ENCODE measurements at regions not wholly inside any gene's neighbourhood (a gene's known extent, or its start where the extent isn't known, plus 50 kb on each side); places are given as distances from the start of the nearest gene placed in this dataset.
"Not testable (repeated sequence)": the region's sequence is repeated elsewhere in the genome, so short reads cannot be mapped to it uniquely, and the experiment has no call there.

DNA sequence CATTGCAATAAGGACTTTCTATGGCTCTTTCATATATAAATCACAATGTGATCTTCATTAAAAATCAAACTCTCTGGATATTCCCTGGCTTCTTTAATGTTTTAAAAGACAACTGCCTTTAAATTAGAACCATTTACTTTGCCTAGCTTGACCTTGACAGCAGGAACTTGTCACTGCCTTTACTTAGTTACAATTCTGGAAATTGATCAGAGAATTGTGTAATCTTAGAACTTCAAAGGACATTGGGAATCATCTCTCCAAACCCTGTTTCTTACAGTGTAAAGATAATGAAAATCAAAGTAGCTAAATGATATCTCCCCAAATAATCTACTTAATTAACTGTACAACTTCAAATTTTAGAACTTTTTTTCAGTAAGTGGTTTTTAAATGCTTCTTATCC lies 517.6 kb upstream of the CCDC179 start:
- DNase-seq, result no peak

DNA sequence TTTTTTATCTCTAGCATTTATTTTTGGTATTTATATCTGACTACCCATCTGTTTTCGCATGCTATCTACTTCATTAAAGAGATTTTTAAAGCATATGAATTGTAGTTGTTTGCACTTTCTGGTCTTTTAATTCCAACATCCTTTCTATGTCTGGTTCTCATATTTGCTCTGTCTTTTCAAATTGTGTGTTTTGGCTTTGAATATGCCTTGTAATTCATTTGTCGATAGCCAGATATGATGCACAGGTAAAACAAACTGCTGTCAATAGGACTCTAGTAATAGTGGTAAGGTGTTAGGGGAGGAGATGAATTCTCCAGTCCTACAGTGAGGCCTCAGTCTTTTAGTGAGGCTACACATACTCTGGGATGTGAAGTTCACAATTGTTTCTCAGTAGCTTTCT lies 530.8 kb upstream of the CCDC179 start:
- no peak for DNase-seq

DNA sequence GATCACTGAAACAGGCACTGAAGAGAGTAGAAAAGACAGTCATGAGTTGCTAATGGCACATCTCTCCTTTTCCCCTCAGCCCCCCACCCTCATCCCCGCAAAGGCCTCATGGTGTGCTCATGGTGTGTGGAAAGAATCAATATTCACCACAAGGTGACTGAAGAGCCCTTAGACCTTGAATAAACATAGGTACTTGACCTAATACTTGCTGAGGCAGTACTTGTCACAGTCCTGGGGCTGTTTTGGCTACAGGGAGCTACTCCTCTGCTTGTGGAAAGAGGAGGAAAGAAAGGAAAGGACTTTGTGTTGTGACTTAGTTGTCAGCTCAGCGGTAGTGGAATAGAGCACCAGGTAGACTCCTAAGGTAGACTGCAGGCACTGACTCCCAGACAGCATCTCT lies 537.8 kb upstream of the CCDC179 start:
- DNase-seq, result no peak

DNA sequence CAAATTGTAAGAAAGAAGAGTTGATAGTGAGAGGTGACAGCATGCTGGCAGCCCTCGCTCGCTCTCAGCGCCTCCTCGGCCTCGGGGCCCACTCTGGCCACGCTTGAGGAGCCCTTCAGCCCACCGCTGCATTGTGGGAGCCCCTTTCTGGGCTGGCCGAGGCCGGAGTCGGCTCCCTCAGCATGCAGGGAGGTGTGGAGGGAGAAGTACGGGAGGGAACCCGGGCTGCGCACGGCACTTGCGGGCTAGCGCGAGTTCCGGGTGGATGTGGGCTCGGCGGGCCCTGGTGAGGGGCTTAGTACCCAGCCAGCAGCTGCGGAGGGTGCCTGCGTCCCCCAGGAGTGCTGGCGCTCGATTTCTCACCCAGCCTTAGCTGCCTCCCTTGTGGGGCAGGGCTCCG lies 539.7 kb upstream of the CCDC179 start:
- DNase-seq, result no peak

DNA sequence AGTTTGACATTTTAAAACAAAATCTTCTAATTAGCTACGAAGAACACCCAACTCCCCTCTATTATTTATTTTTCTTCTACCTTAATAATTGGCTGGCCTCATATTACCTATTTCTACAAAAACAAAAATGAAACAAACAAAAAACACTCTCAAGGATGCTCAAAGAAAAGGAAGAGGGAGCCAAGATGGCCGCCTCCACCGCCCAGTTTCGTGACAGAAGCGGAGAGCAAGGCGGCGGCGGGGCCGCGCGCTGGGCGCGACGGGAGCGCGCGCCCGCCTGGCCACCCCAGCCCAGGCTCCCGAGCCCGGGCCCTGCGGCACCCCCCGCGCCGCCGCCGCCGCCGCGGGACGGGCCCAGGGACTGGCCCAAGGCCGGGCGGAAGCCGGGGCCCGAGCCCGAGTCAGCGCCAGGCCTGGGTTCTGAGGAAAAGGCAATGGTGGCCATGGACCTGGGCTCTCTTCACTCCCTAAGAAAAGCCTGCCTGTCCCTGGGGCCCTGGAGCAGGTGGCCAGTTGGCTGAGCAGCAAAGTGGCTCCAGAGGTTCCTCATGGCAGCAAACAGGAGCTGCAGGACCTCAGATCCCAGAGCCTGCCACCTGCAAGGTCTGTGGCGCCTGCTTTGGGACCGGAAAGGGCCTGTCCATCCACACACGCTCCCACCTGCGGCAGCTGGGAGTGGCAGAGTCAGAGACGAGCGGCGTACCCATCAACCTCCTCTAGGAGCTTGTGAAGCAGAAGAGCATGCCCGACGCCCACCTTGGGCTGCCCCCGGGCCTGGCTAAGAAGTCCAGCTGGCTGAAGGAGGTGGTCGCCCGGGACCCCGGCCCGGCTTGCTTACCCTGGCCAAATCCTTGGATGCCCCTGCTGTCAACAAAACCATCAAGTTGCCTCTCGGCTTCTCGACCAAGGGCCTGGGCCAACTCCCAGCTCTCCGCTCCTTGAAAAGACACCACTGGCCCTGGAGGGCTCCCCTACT lies 543.2 kb upstream of the CCDC179 start:
- no peak for DNase-seq

DNA sequence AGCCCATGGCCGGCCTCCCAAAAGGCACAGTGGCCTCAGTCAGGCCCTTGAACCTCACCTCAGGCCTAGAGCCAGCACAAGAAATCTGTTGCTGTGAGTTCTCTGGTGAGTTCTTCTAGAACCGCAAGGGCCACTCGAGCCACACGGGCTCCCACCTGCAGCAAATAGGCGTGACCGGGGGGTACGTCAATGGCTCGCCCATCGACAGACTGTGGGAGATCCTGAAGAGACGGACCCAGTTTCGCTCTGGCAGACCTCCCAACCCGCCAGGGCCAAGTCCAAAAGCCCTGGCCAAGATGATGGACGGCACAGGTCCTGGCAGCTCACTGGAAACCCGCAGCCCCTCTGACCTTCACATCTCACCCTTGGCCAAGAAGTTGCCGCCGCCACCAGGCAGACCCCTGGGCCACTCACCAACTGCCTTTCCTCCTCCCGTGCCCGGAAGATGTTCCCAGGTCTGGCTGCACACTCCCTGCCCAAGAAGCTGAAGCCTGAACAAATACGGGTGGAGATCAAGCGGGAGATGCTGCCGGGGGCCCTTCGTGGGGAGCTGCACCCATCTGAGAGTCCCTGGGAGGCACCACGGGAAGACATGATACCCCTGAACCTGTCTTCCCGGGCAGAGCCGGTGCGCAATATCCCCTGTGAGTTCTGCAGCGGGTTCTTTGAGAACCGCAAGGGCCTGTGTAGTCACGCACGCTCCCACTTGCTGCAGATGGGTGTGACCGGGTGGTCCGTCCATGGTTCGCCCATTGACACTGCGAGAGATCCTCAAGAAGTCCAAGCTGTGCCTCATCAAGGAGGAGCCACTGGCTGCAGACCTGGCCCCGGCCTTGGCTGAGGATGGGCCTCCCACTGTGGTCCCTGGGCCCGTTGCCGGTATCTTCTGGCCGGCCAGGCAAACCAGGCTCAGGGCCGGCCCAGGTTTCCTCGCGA lies 544.2 kb upstream of the CCDC179 start:
- DNase-seq, result no peak

DNA sequence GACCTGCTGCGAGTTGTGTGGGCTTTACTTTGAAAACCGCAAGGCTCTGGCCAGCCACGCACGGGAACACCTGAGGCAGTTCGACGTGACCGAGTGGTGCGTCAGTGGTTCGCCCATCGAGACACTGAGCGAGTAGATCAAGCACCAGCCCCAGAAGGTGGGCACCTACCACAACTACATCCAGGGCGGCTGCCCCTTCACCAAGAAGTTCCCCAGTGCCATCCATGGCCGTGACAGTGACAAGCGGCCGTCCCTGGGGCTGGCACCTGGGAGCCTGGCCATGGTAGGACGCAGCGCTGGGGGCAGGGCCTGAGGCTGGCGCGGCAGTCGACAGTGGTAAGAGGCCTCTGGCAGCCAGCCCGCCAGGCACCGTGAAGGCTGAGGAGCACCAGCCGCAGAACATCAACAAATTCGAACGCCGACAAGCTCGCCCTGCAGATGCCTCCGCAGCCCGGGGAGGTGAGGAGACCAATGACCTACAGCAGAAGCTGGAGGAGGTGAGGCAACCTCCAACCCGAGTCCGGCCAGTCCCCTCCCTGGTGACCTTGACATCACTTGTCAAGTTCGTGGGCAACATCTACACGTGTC lies 545.2 kb upstream of the CCDC179 start:
- no peak for DNase-seq

GRCh38 chr11:23406131-23406819 lies 546.0 kb upstream of the CCDC179 start:
- DNase-seq, result no peak

DNA sequence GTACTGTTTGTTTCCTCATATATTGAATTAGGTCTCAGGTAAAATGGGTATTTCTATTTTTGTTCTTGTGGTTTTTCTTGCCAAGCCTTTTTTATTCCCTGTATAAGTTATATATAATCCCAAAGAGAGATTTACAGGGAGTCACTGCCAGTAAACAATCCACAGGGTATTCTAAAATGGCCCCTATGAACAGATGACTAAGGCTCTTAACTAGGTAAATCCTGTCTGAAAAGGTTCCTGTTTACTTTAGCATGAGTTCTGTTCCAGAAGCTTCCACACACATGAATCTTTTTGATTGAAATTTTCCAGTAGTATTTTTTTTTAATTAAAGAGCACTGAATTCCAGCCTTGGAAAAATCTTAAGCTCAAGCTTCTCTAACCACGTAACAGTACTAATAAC lies 552.8 kb upstream of the CCDC179 start:
- DNase-seq, result peak; percentile 11

GRCh38 chr11:23423104-23423503 lies 562.8 kb upstream of the CCDC179 start:
- peak; percentile 55 for DNase-seq

DNA sequence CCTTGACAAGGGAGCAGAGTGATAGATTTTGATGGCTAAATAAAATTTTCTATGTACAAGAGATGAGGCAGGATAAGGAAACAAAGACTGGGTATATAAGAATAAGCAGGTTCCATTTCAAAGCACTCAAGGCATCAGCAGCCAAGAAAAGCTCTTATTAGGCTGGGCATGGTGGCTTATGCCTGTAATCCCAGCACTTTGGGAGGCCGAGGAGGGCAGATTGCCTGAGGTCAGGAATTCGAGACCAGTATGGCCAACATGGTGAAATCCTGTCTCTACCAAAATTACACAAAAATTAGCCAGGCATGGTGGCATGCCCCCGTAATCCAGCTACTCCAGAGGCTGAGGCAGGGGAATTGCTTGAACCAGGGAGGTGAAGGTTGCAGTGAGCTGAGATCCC lies 563.4 kb upstream of the CCDC179 start:
- DNase-seq, result no peak

DNA sequence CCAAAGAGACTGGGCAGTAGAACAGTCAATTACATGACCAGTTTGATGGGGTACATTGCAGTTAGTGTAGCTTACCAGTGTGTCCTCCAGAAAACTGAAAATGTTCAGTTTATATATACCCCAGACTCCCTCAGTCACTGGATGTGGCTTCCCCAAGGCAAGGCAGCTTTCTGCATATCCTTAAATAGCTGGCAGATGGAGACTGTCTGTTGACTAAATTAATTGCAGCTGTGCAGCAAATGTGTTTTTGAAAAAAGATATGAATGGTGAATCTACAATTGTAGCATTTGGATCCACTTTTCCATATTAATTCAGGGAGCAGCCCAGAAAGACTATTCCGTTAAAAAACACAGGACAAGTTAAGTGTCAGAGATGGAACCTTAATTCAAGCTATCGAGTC lies 565.1 kb upstream of the CCDC179 start:
- DNase-seq, result peak; percentile 62

DNA sequence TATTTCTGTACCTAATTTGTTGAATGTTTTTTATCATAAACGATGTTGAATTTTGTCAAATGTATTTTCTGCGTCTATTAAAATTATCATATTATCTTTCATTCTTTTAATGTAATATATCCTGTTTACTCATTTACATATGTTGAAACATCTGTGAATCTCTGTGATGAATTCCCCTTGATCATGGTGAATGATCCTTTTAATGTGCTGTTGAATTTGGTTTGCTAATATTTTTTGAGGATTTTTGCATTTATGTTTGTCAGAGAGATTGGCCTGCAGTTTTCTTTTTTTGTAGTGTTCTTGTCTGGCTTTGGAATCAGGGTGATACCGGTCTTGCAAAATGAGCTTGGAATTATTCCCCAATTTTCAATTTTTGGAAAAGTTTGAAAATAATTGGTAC lies 569.3 kb upstream of the CCDC179 start:
- no peak for DNase-seq

DNA sequence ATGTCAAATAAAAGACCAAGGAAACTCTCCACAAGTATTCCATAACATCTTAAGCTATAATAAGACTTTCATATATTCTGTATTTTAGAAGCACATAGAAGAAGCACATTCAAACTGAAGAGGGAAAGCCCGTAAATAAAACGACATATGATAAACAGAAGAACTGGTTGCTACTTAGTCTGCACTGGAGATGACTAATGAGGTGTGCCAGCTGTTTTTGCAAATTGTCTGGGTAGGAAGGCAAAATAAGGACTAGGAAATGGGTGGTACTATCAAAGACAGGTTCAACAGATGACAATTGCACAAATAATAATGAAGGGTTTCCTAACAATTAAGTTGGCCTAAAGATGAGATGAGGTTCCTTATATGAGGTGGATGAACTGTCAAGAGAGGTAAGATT lies 593.2 kb upstream of the CCDC179 start:
- DNase-seq, result no peak

DNA sequence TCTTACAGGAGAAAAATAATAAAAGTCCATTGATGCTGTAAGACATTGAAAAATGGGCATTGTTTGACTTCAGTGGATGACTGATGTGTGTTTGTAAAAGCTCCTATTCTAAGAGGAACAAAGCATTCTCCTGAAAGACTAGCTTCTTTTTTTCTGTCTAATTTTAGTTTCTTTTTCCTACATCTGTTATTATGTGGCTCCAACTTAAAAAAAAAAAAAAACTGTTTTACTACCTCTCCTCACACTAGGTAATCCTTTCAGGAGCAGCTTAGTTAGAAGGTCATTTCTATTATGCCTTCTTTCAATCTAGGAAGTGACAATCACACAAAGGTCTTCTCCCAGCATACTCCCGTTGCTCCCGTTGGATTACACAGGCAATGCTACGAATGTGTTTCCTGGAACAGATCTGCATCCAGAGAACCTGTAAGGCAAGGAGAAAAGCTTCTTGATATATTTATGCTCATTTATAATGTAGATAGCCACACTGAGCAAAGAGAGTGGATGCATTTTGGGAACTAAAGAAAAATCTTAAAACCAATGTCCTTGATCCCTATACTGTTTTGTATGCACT lies 595.1 kb upstream of the CCDC179 start:
- no peak for DNase-seq

- DNase-seq, result no peak
These were observed 597.4 kb upstream of the CCDC179 start for GRCh38 chr11:23457641-23458040.

- DNase-seq, result no peak
These were observed 611.6 kb upstream of the CCDC179 start for GRCh38 chr11:23471878-23472277.

DNA sequence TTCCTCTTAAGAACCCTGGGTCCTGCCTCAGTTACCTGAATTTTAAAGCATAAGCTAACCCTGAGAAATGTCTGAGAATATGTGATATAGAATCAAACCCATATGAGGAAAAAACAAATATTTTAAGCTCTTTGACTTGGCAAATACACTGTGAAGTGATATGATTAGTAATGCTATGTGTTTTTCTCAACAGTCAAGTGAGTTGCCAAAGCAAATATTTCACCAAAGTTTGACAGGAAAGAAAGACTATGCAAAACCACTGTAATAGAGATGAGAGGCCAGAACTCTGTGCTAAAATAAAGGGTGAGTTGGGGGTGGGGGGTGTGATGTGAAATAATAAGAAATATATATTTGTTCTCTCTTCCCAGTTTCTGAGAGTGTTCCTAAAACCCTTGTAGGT lies 613.5 kb upstream of the CCDC179 start:
- DNase-seq, result peak; percentile 34

- DNase-seq, result no peak
These were observed 620.5 kb upstream of the CCDC179 start for GRCh38 chr11:23480736-23481135.

- DNase-seq, result not testable (repeated sequence)
These were observed 623.9 kb upstream of the CCDC179 start for GRCh38 chr11:23484146-23484545.

DNA sequence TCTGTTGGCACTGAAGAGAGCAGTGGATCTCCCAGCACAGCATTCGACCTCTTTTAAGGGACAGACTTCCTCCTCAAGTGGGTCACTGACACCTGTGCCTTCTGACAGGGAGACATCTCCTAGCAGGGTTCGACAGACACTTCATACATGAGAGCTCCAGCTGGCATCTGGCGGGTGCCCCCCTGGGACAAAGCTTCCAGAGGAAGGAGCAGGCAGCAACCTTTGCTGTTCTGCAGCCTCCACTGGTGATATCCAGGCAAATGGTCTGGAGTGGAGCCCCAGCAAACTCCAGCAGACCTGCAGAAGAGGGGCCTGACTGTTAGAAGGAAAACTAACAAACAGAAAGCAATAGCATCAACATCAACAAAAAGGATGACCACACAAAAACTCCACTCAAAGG lies 624.3 kb upstream of the CCDC179 start:
- DNase-seq, result not testable (repeated sequence)

- DNase-seq, result no peak
These were observed 630.4 kb upstream of the CCDC179 start for GRCh38 chr11:23490557-23491235.
